ENCODE measurements at regions not wholly inside any gene's neighbourhood (a gene's known extent, or its start where the extent isn't known, plus 50 kb on each side); places are given as distances from the start of the nearest gene placed in this dataset.

DNA sequence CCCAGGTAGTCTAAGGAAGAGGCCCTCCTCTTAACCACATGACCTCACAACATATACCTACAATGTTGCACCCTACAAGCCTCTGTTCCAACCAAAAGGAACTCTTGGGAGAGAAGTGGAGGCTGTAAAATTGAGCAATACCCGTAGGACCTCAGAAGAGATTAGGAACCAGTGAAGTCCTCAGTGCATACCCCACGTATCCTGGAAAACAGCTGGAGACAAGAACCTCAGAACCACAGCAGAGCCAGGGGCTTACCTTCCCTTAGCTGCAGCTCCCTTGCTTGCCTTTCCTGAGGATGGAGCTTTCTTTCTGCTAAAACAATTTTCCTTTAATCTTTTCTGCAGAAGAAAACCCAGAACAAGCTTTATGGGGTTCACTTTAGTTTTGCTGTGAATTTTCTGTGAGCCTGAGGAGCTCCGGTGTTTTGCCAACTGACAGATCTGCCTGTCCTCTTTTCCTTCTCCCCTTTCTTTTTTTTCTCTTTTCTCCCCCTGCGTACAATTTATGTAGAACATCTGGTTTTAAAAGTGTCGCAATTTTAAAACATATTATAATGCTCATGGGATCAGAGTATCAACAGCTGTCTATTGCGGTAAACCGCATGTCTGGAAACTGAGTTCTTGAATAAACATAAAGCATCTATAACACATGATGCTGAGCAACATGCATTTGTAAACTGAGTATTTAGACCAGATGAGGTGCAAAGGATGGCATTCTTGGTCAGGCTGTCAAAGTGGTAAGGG, 226.4 kb upstream of the MAF start:
- H3K4me2 ChIP-seq (ENCODE audit: low read length) = no peak overlapping the region
- H2BK5ac ChIP-seq (ENCODE audit: low read depth, low read length, poor library complexity) = no peak overlapping the region
- no peak overlapping the region for H3K9ac ChIP-seq (ENCODE audit: low read length)
- no peak overlapping the region for H3K14ac ChIP-seq (ENCODE audit: low read length)
- no peaks in the 10 kb centered on the region for H3K4me1 ChIP-seq (ENCODE audit: control insufficient read depth in 1 of 2, insufficient read depth in 2 of 2, low read length in 2 of 2)
- no peak overlapping the region for H4K8ac ChIP-seq (ENCODE audit: low read depth, low read length)
- H2BK12ac ChIP-seq (ENCODE audit: low read length) = no peak overlapping the region
- no peaks in the 10 kb centered on the region for H3K36me3 ChIP-seq (ENCODE audit: control insufficient read depth in 1 of 2, insufficient read depth in 2 of 2, low read length in 2 of 2)
- no CpG with 5 or more reads among the region's 7 CpGs for WGBS (ENCODE audit: extremely low coverage, insufficient coverage, insufficient read length)
- H3K9me3 ChIP-seq (ENCODE audit: insufficient read depth, low read depth, low read length) = no peaks in the 10 kb centered on the region
- H3K23ac ChIP-seq (ENCODE audit: low read length) = no peak overlapping the region
- H3K79me2 ChIP-seq (ENCODE audit: control insufficient read depth, insufficient read depth, low read length, poor library complexity) = no peaks in the 10 kb centered on the region
- no peaks in the 10 kb centered on the region for H3K79me1 ChIP-seq (ENCODE audit: low read length)
- no peak overlapping the region for H3K4me3 ChIP-seq (ENCODE audit: low read depth, low read length)
- H3K27me3 ChIP-seq (ENCODE audit: insufficient read depth, low read length) = no peaks in the 10 kb centered on the region
- H2BK120ac ChIP-seq (ENCODE audit: insufficient read depth, low read length, poor library complexity) = no peak overlapping the region
- DNase-seq = no peak
- H4K12ac ChIP-seq (ENCODE audit: low read depth, low read length) = no peak overlapping the region
- H3K18ac ChIP-seq (ENCODE audit: low read length) = no peak overlapping the region
- no peak overlapping the region for H3K4ac ChIP-seq (ENCODE audit: low read depth, low read length)
- H3K27ac ChIP-seq (ENCODE audit: low read depth, low read length) = no peak overlapping the region
- H4K91ac ChIP-seq (ENCODE audit: low read depth, low read length) = no peak overlapping the region
- no peak overlapping the region for H2AFZ ChIP-seq (ENCODE audit: insufficient read depth, low read length, poor library complexity)
- no peak overlapping the region for H2AK5ac ChIP-seq (ENCODE audit: low read length)

- no peak overlapping the region for H3K4me3 ChIP-seq (ENCODE audit: low read depth, low read length)
- no peaks in the 10 kb centered on the region for H3K79me1 ChIP-seq (ENCODE audit: low read length)
- H3K9me3 ChIP-seq (ENCODE audit: insufficient read depth, low read depth, low read length) = no peaks in the 10 kb centered on the region
- H2BK120ac ChIP-seq (ENCODE audit: insufficient read depth, low read length, poor library complexity) = no peak overlapping the region
- H3K36me3 ChIP-seq (ENCODE audit: control insufficient read depth in 1 of 2, insufficient read depth in 2 of 2, low read length in 2 of 2) = no peaks in the 10 kb centered on the region
- H4K12ac ChIP-seq (ENCODE audit: low read depth, low read length) = no peak overlapping the region
- H3K14ac ChIP-seq (ENCODE audit: low read length) = no peak overlapping the region
- H2AFZ ChIP-seq (ENCODE audit: insufficient read depth, low read length, poor library complexity) = no peak overlapping the region
- H4K8ac ChIP-seq (ENCODE audit: low read depth, low read length) = no peak overlapping the region
- H3K4me1 ChIP-seq (ENCODE audit: control insufficient read depth in 1 of 2, insufficient read depth in 2 of 2, low read length in 2 of 2) = no peaks in the 10 kb centered on the region
- H3K4me2 ChIP-seq (ENCODE audit: low read length) = no peak overlapping the region
- H3K18ac ChIP-seq (ENCODE audit: low read length) = no peak overlapping the region
- H2BK12ac ChIP-seq (ENCODE audit: low read length) = no peak overlapping the region
- H3K23ac ChIP-seq (ENCODE audit: low read length) = no peak overlapping the region
- no peak for DNase-seq
- H3K4ac ChIP-seq (ENCODE audit: low read depth, low read length) = no peak overlapping the region
- H4K91ac ChIP-seq (ENCODE audit: low read depth, low read length) = no peak overlapping the region
- no peaks in the 10 kb centered on the region for H3K27me3 ChIP-seq (ENCODE audit: insufficient read depth, low read length)
- 100% methylated on average over 1 of the region's 1 CpG for WGBS (ENCODE audit: extremely low coverage, insufficient coverage, insufficient read length)
- H2BK5ac ChIP-seq (ENCODE audit: low read depth, low read length, poor library complexity) = no peak overlapping the region
- no peak overlapping the region for H2AK5ac ChIP-seq (ENCODE audit: low read length)
- no peak overlapping the region for H3K9ac ChIP-seq (ENCODE audit: low read length)
- H3K79me2 ChIP-seq (ENCODE audit: control insufficient read depth, insufficient read depth, low read length, poor library complexity) = no peaks in the 10 kb centered on the region
- H3K27ac ChIP-seq (ENCODE audit: low read depth, low read length) = no peak overlapping the region
These were observed 224.5 kb upstream of the MAF start for GRCh38 chr16:79825002-79825401.

- Histone ChIP-seq H3K4me2 (ENCODE audit: low read length) (no peak overlapping the region), H2BK5ac (ENCODE audit: low read depth, low read length, poor library complexity) (no peak overlapping the region), H2BK120ac (ENCODE audit: insufficient read depth, low read length, poor library complexity) (no peak overlapping the region), H3K14ac (ENCODE audit: low read length) (no peak overlapping the region), H2AK5ac (ENCODE audit: low read length) (no peak overlapping the region), H2BK12ac (ENCODE audit: low read length) (no peak overlapping the region), H3K27ac (ENCODE audit: low read depth, low read length) (no peak overlapping the region), H4K12ac (ENCODE audit: low read depth, low read length) (no peak overlapping the region), H3K9ac (ENCODE audit: low read length) (no peak overlapping the region), H2AFZ (ENCODE audit: insufficient read depth, low read length, poor library complexity) (no peak overlapping the region), H3K23ac (ENCODE audit: low read length) (no peak overlapping the region), H3K18ac (ENCODE audit: low read length) (no peak overlapping the region), H3K27me3 (ENCODE audit: insufficient read depth, low read length) (no peaks in the 10 kb centered on the region), H3K36me3 (ENCODE audit: control insufficient read depth in 1 of 2, insufficient read depth in 2 of 2, low read length in 2 of 2) (no peaks in the 10 kb centered on the region), H3K4me3 (ENCODE audit: low read depth, low read length) (no peak overlapping the region), H3K4me1 (ENCODE audit: control insufficient read depth in 1 of 2, insufficient read depth in 2 of 2, low read length in 2 of 2) (no peaks in the 10 kb centered on the region), H3K4ac (ENCODE audit: low read depth, low read length) (no peak overlapping the region), H3K9me3 (ENCODE audit: insufficient read depth, low read depth, low read length) (no peaks in the 10 kb centered on the region), H4K91ac (ENCODE audit: low read depth, low read length) (no peak overlapping the region), H4K8ac (ENCODE audit: low read depth, low read length) (no peak overlapping the region), H3K79me1 (ENCODE audit: low read length) (no peaks in the 10 kb centered on the region), H3K79me2 (ENCODE audit: control insufficient read depth, insufficient read depth, low read length, poor library complexity) (no peaks in the 10 kb centered on the region)
- no CpG with 5 or more reads among the region's 2 CpGs for WGBS (ENCODE audit: extremely low coverage, insufficient coverage, insufficient read length)
- DNase-seq = peak in 1 of 2 donors; percentile 28
These were observed 223.1 kb upstream of the MAF start for GRCh38 chr16:79823639-79824038.

DNA sequence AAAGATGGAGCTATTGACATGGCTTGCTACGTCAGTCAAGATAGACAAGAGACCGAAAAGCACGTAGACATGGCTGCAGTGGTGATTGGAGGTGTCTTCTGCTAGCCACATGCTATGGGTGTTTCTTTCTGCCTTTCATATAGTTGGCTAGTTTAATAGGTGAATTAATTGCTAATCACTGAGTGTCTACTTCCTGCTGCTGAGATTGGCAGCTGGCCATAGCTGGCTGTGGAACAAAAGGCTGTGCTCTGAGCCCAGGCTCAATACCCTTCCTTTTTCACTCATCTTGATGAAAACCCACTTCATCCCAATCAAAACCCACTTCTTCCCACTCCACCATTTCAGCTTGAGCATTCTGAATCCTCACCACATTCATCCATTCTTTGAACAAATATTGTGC, 221.4 kb upstream of the MAF start:
- Histone ChIP-seq H3K9ac (ENCODE audit: low read length) (no peak overlapping the region), H4K91ac (ENCODE audit: low read depth, low read length) (no peak overlapping the region), H3K4me3 (ENCODE audit: low read depth, low read length) (no peak overlapping the region), H4K8ac (ENCODE audit: low read depth, low read length) (no peak overlapping the region), H2BK120ac (ENCODE audit: insufficient read depth, low read length, poor library complexity) (no peak overlapping the region), H2BK12ac (ENCODE audit: low read length) (no peak overlapping the region), H3K9me3 (ENCODE audit: insufficient read depth, low read depth, low read length) (no peaks in the 10 kb centered on the region), H3K27ac (ENCODE audit: low read depth, low read length) (no peak overlapping the region), H4K12ac (ENCODE audit: low read depth, low read length) (no peak overlapping the region), H3K36me3 (ENCODE audit: control insufficient read depth in 1 of 2, insufficient read depth in 2 of 2, low read length in 2 of 2) (no peaks in the 10 kb centered on the region), H3K18ac (ENCODE audit: low read length) (no peak overlapping the region), H3K4me2 (ENCODE audit: low read length) (no peak overlapping the region), H3K79me1 (ENCODE audit: low read length) (no peaks in the 10 kb centered on the region), H3K14ac (ENCODE audit: low read length) (no peak overlapping the region), H2AK5ac (ENCODE audit: low read length) (no peak overlapping the region), H3K4me1 (ENCODE audit: control insufficient read depth in 1 of 2, insufficient read depth in 2 of 2, low read length in 2 of 2) (no peaks in the 10 kb centered on the region), H3K23ac (ENCODE audit: low read length) (no peak overlapping the region), H2BK5ac (ENCODE audit: low read depth, low read length, poor library complexity) (no peak overlapping the region), H2AFZ (ENCODE audit: insufficient read depth, low read length, poor library complexity) (no peak overlapping the region), H3K79me2 (ENCODE audit: control insufficient read depth, insufficient read depth, low read length, poor library complexity) (no peaks in the 10 kb centered on the region), H3K27me3 (ENCODE audit: insufficient read depth, low read length) (no peaks in the 10 kb centered on the region), H3K4ac (ENCODE audit: low read depth, low read length) (no peak overlapping the region)
- DNase-seq = no peak
- no CpG with 5 or more reads among the region's 3 CpGs for whole genome bisulfite sequencing (ENCODE audit: extremely low coverage, insufficient coverage, insufficient read length)

Measured in trophoblast cell (in vitro differentiated cells and primary cell).